Embryonic facial prominence (tissue), 1 donor: ENCODE measurements at regions not wholly inside any gene's neighbourhood (a gene's known extent, or its start where the extent isn't known, plus 50 kb on each side); places are given as distances from the start of the nearest gene placed in this dataset.

ENCODE experiments used
- DNase-seq: peaks from one replicate; pipeline ENCODE4 v3.0.0-alpha.2; 2016; ENCODE audit errors: extremely low spot score

DNA sequence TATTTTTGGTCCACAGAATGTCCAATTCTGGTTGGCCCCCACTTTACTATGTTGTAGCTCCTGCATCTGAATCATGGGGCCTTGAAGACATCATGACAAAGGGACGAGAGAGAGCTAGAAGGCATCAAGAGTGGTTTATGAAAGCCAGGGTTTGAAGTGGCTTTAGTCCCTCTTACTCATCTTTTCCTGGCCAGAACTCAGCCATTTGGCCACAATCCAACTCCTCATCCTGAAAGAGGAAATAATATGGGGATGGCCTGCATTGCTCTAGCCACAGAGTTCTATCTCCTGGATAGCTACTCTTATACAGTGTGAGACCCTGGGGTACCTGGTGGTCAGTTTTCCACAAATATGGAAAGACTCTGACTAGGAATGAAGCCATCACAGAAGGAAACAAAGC is 418.9 kb downstream of the XPNPEP1 start:
- DNase-seq: no peak

DNA sequence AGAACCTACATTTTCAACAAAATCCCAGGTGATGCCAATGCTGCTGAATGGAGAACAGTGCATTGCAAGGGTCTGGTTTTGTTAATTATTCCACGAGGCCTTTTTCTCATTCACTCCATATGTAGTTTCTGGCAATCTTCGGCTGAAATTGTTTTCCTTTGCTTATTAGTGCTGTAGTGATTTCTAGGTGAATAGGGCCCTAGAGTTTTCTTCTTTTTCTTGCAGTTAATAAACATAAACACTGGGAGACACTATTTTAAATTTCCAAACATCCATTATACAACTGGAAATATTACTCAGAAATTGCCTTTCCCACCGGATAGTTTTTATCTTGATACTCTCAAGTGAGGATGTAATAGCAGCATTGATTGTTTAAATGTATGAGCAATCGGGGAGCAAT is 435.6 kb downstream of the XPNPEP1 start:
- no peak for DNase-seq

DNA sequence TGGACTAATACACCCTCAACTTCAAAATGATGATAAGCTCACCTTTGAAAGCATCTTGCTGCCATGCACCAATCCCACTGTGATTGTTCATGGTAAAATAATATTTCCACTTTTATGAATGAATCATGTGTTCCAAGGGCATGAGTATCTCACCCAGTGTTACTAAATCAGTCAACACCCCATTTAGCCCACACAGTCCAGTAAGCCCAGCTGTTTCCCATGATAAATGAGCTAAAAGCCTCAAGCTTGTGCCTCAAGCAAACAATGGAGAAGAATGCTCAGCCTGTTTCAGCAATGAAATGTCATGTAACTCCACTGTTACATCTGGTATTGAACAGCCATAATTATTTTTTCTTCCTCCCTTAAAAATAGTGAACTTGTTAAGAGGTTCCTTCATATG is 442.5 kb downstream of the XPNPEP1 start:
- DNase-seq: no peak

DNA sequence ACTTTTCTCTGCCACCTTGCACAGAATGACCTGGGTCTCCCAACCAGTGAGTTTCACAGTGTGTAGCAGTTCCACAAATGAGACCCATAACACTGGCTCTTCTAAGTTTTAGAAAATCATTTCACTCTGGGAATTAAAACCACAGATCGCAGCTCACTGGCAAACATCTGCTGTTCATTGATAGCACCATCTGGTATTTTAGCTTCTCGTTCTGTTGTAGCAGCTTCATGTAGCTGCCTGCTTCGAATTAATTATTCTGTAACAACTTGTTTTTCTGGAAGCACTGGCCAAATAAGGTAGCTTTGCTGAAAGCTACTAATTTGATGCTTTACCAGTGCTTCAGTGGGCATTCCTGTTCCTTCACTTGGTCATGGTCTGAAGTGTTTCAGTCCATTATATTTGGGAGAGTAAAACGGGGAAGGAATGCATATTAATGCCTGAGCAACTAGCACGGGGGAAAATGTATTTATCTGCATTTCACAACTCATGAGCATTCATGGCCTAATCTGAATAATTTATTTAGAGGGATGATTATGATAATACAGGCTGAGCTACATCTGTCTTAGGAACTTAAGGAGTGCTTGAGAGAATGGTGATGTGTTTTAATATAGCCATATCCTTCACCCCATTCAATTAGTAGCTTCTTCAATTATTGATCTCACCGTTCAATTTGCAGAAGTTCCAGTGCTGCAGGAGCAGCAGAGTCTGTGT is 447.4 kb downstream of the XPNPEP1 start:
- DNase-seq: no peak

DNA sequence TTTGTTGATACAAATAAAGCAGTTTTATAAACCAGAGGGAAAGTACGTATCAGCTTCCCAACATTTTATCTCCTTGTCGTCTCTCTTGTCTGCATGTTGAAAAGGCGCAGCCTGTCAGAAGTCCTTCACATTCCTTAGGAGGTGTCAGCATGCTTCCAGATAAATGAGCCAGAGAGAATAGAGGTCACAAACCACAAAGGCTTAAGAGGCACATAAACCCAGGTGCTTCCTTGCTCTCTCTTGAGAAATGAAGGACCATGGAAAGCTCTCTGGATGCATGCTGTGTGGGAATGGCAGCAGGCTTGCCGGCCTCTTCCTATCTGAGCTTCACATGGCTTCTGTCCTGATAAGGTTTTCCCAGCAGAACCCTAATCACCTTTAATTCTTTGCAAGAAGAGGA is 448.5 kb downstream of the XPNPEP1 start:
- no peak for DNase-seq

DNA sequence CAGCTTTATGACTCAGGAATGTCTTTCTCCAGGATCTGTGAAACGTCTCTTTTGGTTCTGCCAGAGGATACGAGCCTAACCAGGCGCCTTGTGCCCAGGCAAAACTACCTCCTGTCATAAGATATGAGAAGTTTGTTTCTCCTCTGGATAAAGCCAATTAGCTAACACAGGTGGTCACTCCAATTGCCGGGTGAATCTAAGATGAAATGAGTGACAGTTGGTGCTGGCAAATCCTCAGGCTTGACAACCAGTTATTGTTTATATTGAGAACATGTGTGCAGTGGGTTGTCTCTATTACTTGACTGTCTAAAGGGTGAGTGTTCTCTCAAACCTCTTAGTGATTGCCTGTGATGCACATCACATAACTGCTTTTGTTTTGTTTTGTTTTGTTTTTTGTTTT is 449.1 kb downstream of the XPNPEP1 start:
- no peak for DNase-seq

DNA sequence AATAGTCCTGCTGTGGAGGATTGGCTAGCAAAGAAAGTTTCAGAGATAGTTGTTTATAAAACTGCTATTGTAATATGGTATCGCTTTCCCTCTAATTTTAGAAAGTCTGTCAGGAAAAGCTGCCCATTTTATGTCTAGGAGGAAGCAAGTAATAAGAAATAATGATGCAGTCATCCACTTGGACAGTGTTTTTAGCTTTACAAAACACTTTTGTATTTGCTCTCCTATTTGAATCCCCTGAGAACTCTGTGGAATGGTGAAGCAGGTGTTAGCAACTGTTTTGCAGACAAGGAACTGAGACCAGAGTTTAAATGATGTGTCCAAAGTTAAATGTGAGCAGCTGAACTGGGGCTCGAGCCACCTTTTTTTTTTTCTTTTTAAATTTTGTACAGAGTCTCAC is 455.8 kb downstream of the XPNPEP1 start:
- no peak for DNase-seq

DNA sequence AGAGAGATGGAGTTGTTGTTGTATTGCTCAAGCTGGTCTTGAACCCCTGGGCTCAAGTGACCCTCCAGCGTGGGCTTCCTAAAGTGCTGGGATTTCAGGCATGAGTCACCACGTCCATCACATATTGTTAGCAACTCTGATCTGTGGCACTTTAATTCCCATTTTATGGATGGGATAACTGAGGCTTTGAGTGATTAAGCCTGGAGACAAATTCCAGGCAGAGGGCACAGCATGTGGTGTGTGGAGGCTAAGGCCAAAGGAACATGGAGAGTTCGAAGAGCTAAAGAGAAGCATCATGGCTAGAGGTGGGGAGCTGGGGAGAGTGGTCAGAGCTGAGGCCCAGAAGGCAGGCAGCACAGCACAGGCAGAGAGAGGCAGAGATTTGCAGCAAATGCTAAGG is 458.4 kb downstream of the XPNPEP1 start:
- DNase-seq: no peak

DNA sequence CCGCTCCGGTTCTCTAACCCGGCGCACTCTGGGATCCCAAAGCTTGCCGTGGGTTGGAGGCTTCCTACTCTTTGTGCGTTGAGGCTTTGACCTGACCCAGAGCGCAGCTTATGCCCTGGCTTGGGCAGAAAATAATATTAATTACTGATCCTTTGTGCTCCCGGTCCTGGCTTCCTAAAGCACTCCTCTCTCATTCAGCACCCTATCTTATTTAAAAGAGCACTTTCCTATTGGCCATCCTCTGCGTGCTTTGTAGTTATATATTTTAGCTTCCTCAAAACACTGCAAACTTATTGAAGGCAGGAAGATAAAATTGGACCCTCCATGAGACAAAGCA is 466.0 kb downstream of the XPNPEP1 start:
- no peak for DNase-seq

DNA sequence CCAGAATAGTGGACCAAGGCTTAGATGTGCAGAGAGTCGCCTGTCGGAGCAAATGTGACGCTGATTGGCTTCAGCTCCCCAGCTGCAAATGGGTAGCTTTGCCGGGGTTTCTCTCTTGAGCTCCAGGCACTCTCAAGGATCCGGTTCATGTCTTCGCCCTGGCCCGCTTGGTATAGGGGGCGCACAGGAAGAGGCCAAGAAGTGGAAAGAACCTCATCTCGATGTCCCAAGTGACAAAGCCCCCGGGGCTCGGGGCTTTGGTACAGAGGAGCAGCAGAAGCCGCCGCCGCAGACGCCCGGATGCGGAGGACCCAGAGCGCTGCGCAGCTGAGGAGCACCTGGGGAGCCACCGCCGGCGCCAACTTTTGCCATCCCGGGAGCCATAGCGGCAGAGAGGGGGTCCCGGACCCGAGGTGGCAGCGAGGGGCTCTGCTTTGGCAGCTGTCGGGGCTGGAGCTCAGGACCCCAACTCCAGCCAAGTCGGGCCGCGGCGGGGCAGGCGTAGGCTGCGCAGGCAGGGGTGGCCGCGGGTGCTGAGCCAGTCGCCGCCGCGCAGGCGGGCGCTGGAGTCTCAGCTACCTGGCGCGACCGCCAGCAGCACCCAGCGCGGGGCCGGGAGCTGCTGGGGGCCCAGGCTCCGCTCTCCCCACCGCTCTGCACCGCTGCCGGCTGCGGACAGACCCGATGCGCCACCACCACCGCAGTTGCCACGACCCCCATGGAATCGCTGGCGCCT is 466.6 kb downstream of the XPNPEP1 start:
- no peak for DNase-seq

DNA sequence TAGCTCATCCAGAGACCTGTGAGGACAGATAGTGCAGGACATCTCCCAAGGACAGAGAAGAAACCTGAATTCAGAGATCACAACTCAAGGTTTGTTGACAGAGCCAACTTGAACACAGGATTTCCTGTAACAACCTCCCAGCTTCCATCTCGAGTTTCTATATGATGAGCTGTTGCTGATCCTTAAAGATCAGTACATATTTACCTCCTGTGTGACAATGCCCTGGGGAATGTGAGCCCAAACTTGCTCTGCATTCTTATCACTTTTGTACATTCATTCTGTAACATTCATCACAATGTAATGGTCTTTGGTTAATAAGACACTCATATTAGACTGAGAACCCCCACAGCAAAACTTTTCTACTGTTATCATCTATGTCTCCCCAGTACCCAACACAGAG is 468.6 kb downstream of the XPNPEP1 start:
- no peak for DNase-seq

DNA sequence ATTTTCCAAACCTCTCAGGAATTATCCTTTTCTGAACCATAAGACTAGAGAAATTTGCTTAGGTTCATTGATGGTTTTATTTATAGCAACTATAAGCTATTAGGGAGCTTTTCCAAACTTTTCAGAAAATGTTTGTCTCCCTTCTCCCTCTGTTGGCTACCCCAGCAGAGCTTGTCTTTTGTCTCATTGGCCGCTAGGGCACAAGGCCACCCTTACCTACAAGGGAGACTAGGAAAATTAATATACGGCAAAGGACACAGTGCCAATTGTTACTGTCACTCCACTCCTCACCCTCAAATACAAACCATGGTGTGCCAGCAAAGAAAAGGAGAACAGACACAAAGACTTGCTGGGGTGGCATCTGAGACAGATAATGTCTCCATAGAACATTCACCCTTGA is 471.4 kb downstream of the XPNPEP1 start:
- no peak for DNase-seq

DNA sequence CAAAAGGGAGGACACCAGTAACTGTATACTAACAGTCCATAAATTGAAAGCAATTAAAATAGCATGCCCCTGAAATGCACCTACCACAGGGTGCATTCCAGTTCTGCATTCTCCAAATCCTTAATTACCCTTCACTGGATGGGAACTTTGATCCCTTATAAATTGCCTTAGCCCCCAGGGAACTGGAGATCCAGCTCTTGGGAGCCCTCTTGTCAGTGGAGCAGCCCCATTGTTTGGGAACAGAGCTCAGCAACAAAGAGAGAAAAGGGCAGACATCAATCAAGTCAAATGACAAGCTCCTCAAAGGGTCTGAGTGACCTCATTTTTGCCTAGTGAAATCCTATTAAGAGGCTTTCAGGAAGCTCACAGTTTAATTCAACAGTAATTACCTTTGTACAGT is 472.6 kb downstream of the XPNPEP1 start:
- no peak for DNase-seq

DNA sequence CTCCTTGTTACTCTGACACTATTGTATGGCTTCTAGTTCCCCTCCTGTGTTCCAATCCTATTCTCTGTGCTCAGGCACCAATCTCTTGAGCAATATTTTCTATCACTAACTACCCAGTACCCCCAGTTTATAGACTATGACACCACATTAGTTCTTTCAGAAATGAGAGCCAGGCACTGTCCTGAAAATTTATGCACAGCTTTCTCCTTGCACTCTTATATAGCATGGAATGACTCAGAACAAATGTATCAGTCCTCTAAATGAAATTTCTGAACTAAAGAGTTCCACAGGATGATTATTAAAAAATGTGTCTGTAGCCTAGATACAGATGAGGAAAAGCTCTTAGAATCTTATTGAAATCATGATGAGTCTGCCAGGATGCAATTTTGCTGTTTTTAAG is 489.9 kb downstream of the XPNPEP1 start:
- no peak for DNase-seq

DNA sequence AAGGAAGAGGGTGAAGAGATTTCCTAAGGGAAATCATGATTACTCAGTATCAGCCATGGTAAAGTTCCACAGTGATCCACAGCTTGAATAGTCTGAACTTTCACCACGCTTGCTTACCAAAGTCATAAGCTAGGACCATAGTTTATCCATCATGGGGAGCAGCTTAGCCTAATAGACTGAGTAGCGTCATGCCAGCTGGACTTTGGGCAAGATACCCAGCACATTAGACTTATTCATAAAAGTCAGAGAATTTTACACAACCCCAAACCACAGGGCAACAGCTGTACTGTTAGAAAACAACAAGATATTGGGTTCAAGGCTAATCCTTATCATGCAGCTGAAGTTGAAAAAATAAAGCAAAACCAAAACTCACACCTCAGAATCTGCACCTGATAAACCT is 491.0 kb downstream of the XPNPEP1 start:
- no peak for DNase-seq

DNA sequence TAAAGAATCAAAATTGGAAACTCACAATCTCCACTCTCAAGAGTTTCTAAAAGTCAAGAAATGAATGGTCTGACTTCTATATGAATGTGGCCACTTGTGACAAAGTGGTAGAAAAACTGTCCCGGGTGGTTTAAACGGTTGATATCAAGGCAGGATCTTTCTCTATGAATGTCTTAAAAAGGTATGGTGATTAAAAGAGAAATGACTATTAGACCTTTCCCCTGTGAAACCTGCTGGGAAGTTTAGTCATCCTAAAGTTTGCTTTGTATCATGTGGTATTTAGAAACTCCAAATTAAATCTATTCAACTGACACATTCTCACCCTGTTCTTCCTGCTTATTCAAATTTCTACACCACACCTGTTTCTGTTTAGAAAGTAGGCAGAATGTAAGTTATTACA is 492.5 kb downstream of the XPNPEP1 start:
- DNase-seq: no peak

DNA sequence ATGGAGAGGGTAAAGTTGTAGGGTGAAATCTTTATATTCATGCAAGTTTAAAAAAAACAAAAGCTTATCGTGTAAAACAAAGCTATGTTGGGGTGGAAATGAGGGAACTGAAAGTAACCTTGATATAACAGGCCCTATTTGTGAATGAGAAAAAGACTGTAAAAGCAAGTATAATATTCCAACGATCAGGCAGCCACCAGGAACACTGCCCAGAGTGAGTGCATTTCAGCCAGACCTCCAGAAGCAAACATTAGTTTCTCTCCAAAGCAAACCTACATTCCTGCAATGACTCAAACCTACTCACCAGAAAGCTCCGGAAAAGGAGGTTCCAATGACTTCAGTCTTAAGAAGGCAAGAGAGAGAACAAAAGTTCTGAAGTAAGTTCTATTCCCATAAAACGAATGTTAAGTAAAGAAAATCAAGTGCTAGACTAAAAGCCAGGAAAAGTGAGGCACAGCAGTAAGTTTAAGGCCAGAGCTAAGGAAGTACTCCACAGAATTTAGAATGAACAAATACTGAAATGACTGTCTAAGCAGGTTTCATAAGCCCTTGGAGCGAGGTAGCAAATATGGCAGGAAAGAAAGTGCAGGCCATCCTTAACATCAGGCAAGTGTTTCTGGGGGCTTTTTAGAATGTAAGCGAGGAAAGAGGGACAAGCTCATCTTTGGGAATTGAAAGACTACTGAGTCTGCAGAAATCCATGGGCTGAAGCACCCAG is 493.1 kb downstream of the XPNPEP1 start:
- no peak for DNase-seq

DNA sequence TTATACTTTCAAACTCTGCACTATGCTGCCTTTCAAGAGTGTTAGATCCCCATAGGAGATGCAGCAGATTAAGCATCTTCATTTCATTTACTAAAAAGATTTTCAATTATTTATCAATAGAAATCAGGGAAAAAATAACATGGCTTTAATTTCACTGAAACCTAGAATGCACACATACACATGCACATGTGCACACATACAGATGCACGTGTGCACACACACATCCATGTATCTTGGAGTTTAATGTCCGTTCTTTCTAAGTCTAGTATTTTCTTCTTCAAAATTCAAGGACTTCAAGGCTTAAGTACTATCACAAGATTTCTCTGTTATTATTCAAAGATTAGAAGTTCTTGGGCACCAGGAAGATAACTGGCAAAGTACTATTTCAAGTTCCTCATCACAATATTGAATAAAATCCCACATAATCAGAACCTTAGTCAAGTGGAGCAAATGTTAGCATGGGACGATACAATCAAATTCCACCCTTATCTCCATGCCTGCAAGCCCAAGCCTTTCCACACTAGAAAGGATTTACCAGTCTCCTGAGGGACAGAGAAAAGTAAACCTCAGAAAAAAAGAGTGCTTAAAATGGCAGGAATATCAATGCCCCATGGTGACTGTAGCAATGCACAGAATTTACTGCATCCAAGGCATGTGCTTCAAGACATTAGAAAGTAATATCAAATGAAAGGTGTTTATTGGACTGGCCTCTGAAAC is 494.4 kb downstream of the XPNPEP1 start:
- DNase-seq: no peak

DNA sequence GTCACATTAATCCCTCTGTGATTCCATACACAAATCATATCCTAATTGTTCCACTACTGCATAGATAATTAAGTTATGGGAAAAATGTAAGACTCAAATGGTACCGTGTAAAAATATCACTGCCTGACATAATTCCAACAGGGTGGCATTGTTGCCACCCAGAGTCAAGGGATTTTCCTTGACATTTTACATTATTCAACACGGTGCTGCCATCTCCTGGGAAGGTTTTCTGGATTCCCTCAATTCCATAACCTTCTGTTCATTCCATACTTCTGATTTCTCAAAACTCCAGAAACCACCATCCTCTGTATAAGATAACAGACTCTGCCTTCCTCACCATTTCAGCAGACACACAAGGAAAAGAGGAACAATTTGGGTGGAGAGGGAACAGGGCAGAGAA is 495.9 kb downstream of the XPNPEP1 start:
- DNase-seq: no peak

DNA sequence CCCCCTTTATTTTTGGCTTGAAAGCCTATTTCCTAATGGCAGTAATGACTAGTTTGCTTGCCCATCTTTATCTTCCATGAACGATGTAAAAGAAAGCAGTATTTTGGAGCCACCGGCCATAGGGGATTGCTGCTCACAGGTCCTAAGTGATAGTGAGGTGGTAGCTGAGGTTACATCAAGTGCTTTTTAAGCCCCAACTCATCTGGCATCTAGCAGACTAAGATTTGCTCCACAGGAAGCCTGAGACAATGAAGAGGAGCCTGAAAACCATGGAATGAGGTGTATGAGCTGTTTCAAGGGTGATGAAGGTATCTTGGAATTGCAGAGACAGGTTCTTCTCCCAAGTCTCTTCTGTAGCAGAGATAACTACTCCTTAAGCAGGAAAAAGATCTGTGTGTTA is 496.3 kb downstream of the XPNPEP1 start:
- DNase-seq: no peak

DNA sequence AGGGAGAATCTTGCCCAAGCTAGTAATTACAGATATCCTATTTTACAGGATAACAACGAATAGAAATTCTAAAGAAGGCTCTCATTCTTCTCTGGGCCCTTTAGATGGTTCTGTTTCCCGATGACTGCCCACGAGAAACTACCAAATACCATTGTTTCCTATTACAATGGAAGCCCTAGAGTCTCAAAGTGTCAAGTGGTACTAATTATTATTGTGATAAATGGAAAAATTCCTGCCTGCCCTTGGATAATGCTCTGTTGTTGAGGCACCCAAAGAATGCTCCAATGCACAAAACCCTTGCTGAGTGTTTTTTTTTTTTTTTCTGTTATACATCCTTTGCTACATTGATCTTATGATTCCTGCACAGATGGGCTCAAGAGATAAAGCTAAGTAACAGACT is 504.5 kb downstream of the XPNPEP1 start:
- no peak for DNase-seq

DNA sequence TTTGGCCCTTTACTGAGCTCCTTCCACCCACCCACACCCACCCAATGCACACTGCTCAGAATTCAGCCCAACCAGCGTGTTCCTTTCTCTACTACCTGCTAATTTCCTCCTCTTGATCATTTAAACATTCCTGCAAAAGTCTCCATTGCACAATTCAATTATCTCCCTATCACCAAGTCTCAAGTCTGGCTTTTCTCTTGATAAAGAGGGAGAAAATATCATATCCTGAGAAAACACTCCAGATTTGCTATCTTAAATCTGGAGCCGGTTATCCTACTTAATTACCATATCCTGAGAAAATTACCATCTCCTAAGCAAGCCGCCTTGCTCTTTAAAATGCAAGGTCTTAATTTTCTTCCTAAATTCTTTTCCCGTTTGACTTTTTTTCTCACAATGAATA is 505.5 kb downstream of the XPNPEP1 start:
- DNase-seq: no peak

DNA sequence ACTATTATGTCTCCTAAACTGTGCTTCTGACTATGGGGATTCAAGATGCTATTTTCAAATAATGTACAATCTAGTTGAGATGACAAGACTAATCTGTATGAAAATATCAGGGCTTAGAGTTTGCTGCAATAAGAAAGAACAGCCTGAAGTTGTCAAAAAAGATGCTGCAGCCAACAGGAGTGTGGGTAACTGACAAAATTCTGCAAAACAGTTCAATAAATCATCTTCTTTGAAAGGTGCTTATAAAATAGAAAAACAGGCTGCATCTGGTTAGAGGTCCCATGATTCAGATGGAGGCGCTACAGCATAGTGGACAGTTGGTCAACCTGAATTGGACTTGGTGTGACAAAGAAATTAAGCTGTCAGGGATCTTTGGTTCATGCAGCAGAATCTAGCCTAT is 511.0 kb downstream of the XPNPEP1 start:
- DNase-seq: no peak
